Fibroblast of peridontal ligament (primary cell): ENCODE measurements at regions not wholly inside any gene's neighbourhood (a gene's known extent, or its start where the extent isn't known, plus 50 kb on each side); places are given as distances from the start of the nearest gene placed in this dataset.
A peak's percentile ranks its signal among the peaks of the same experiment; 100 is the strongest.

Source experiments
- DNase-seq: peaks from one replicate; pipeline ENCODE4 v3.0.0-alpha.2; 2010; ENCODE audit errors: extremely low read depth

DNA sequence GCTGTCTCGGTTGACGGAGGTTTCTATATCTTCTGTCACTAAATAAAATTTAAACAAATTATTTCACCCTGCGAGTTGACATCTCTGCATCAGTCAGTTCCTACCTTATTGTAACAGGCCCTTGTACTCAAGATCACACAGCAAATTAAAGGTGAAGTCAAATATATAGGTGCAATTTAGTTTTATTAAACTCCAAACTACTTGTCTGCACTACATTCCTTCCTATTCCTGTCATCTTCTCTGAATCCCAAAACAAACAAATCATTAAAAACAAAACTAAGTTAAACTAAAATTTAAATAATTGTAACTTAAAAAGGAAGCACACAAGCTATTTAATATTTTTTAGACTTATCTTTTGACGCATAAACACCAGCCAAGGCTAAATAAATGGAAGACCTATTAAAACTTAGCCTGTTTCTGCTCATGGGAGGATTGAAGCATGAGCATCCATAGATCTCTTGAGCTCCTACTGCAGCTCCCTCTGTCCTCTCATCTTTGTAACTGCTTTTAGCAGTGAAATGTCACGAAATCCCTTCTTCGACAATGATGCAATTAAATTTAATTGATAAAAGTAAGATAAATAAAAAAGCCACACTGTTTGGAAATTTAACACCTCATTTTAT, 1152.3 kb upstream of the GJE1 start:
- peak; percentile 7 for DNase-seq

DNA sequence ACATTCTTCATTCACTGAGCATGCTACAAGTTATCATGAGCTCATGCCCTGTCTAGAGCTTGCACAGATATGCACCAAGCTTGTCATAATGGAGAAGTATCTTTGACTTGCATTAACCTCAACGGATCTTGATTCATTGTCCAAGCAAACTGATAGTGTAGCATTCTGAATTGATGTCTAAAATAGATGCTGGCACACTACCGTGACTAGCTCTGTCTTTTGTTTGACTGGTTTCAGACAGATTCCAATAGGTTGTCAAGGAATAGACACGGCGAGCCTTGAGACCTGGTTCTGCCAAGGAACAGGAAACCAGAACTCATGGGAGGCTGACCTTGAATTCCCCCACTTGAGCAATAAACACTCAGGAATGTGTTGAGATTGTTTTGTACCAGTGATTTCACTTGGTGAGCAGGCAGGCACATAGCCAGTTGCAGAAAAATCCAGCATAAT, 1153.1 kb upstream of the GJE1 start:
- DNase-seq = peak; percentile 88

DNA sequence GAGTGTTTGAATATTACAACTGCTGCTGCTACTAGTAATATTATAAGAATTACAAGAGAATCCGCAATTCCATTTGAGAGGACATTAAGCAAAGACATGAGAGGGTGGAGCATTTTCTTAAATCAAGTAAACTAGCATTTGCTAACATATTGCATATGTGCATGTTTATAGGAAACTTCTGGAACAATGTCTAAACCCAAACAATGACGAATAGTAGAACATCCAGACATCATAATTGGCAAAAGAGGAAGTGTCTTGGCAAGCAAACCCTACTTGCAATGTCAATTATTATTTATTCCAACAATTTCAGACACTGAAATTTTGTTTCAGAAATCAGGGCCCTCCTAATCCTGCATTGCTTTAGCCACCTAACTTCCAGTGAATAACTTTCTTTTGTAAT, 1155.3 kb upstream of the GJE1 start:
- peak; percentile 88 for DNase-seq

DNA sequence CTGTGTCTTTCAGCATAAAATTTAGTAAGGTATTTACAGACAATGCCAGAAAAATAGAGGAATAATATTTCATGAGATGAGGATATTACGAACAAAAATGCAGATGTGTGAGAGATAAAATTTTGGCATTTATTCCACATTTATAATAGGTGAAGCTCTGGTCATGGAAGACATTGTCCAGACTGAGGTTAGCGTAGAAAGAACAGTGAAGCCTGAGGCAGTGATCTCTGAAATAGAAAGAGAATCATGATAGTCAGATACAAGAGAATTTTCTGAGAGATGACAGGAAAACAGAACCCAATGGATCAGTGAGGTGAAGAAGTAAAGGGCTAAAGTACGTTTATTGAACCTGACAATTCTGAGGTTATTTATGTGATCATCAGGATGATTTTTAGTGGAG, 1155.9 kb upstream of the GJE1 start:
- no peak for DNase-seq

DNA sequence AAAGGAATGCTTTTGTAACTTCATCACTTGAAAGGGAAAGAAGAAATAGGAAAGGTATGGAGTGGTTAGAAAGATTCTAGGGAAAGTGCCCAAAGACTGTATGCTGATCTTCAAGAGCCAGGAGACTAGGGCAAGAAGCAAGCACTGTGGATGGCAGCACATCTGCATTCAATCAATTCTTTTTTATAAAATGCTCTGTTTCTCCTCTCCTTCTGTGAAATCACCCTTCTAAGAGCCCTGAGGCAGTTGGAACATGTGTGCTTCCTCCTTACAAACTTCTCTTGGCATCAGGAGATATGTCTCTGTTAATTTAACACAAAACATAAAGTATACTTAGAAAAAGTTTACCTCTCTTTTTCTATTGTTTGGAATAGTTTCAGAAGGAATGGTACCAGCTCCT, 1162.2 kb upstream of the GJE1 start:
- peak; percentile 91 for DNase-seq

DNA sequence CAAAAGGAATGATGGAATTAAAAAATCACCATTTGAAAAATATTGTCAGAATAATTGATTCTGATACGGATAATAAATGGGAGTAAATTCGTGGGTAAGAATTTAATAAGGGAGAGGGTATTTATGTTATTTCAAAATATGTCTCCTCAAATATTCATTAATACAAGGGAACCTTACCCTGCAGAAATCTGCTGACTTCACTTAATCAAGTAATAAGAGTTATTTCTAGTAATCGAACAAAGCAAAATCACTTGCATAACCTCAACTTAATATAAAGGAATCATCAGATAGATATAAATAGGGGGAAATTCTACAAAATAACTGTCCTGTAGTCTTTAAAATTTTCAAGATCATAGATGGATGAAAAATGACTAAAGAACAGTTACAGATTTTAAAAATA, 1164.7 kb upstream of the GJE1 start:
- DNase-seq = no peak

DNA sequence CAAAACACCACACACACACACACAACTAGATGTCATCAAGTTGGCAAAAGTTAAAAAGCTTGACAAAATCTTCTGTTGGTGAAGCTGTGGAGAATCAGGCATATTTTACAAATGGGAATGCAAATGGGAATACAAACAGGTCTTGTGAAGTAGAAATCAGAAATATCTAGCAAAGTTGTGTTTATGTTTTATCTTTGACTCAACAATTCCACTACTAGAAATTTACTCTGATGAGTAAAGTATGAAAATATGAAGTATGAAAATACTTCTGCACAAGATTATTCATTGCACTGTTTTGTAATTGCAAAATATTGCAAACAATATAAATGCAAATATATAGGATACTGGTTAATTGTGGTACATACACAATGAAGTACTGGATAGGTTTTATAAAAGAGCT, 1166.0 kb upstream of the GJE1 start:
- DNase-seq = peak; percentile 49

DNA sequence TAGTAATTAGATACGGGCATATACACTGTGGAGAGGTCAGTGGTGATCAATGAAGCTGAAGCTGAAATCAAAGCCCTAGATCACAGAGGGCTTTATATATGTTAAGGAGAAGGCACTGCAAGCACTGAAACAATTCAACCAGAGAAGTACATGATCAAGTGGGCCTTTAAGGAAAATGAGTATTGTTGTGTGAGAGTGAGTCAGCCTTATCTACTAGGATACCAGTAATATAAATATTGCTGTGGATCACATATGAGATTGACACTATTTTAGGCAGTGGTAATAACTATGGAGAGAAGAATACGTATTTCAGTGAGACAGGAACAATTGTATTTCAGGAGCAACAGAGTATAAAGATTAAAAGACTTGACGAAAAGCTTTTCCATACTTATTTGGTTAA, 1172.2 kb upstream of the GJE1 start:
- DNase-seq = peak; percentile 9

DNA sequence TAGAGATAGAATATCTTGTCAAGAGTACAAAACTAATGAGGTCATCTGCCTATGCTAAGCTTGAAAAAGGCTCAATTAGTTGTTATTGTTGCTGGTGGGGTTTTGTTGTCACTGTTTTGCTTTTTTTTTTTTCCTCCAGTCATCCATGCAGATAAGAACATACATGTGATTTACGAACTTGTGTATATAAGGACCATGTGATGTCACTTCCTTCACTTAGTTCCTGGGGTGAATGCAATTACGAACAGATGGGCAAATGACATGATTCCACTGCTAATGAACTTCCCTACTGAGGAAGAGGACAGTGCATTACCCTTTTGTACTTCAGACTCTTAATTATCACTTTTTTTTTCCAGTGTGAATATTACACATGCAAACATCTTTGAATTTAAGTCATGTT, 1175.3 kb upstream of the GJE1 start:
- DNase-seq = no peak

DNA sequence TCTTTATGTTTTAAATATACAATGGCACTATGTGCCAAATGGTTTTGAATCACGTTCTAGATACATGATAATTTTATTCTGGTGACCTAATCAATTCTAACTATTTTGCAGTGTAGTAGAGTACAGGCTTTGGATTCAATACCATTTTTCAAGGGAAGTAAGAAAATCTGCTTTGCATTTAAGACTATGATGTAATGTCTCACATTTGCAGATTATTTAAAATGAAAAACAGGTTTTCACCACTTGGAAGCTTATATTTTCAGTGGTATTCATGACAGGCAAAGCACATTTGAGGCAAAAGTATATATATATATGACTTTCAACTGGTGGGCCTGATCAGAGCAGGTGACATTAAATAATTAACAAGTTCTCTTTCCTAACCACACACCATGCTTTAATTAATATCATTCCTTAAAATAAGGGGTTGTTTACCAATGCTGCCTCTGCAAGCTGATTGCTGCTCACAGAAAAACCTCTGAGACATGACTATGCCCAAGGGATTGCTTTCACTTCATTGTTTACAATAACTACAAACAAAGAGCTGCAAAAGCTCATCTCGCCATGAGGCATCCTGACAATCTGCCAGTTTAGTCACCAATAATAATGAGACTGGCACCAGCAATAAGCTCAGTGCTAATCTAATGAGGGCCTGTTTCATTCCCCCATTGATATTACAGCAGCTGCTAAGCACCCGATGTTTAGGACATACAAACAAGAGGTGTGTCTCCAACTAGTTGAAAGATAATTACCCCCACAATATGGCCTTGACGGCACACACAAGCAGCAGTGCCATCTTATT, 1176.0 kb upstream of the GJE1 start:
- peak; percentile 84 for DNase-seq

DNA sequence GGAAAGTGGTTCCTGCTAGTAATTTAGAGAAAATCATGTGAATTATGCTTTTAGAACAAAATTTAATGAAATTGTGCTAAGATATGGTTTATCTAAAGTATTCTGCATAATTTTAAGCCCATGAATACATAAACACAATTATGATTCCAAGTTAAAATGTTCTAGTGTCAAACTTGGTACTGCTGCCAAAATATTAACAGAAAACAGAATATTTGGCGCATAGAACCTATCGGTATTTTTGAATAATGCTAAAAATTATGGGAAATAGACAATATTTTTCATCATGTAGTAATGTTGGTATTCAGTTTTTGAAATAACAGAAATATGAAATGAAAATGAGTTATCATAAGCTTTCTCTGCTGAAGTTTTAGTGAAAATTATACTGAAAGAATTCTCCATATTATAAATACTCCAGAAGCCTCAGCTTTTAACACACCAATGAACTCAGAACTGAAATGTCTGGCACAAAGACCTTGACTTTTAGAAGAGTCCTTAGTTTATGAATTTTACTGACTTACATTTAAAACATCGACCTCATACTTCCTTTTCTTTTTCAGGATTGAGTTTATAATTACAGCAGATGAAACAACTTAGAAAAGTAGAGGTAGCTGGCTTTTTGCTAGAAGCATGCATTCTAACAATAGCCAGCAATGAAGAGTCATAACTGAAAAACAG, 1192.3 kb upstream of the GJE1 start:
- DNase-seq = no peak

DNA sequence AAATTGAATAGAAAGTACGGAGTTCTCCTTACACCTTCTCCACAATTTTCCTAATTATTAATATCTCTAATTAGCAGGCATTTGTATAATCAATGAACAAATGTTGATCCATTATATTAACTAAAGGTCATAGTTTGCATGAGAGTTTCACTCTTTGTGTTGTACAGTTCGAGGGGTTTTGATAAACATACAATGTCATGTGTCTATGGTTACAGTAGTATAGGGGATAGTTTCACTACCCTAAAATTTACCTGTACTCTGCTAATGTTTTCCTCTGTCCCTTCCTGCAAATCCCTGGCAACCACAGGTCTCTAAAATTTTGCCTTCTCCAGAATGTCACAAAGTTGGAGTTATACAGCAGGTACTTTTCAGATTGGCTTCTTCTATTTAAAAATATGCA, 1199.8 kb upstream of the GJE1 start:
- DNase-seq = no peak

DNA sequence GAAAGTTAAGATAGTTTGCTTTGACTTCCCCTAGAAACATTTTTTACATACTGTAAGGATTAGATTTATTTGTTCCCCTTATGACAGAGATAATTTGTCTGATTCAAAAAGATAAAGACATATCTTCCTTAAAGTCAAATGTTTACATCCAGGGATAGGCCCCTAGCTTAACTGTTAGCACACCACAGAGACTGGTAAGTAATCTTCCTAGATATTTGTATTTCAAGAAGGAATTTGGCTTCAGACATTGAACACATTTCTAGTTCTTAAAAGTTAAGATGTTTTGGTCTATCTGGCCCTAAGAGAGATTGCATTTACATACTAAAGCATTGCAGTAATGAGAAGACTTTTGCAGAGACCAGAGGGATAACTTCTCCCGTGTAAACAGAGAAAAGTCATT, 1201.1 kb upstream of the GJE1 start:
- no peak for DNase-seq

DNA sequence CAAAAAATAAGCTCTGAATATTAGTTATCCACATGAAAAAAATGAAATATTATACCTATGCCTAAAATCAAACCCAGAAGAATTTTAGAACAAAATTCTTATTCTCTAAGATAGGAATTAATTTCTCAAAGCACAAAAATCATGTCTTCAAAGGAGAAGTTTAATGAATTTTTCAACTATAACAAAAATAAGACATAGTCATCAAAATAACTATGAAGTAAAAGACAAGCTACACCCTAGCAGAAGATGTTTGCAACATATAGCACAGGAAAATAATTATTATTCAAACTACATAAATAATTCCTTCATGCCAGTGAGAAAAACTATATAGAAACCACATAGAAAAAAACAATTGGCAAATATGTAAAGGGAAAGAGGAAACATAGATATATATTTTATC, 1203.6 kb upstream of the GJE1 start:
- DNase-seq = no peak

DNA sequence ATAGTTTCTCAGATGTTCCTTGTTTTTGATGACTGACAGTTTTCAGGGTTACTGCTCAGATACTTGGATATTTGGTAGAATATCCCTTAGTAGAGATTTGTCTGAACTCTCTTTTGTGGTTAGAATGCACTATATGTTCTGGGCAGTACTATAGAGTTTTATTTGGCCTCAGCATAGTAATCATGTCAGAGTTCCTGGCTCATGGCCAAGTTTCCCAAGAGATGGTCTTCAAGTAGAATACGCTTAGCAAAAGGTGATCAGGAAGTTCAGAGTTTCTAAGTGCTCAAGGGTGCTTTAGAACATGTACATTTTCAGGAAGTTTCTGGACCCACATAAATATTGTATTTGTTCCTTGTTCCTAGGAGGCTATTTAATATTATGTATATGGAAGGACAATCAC, 1209.7 kb upstream of the GJE1 start:
- no peak for DNase-seq

DNA sequence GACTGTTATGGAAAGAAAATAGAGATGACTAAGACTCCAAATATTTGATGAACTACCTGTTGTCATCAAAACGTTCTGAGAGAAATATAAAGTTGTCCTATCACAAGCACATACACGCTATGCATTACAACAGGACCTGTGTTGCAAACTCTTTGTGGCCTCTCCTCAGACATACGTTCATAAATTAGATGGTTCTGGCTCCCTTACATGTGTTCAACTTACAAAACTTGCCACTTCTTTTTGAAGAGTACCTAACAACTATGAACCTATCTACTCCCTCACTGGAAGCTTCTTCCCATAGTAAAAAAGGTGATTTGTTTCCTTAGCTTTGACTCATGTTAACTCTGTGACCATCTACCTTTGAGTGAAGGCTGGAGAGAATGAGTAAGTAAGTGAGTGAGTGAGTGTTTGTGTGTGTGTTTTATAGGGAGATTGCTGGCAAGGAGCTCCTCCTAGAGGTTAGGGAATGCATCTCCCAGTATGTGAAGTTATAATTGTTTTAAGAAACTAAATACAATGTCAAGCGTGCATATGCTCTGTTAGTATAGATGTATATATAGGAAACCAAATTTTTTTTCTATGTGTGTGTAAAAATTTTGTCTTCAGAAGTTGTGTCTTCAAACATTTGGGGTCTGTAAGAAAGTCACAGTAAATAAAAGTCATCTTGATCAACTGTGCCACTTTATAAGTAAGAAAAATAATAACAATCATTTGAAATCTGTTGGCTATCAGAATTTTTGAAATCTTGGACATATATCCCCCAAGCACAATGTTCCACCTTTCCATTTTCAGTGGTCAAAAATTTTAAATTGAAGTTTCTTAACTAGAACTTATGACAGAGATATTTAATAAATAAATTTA, 1211.1 kb upstream of the GJE1 start:
- DNase-seq = peak; percentile 85

DNA sequence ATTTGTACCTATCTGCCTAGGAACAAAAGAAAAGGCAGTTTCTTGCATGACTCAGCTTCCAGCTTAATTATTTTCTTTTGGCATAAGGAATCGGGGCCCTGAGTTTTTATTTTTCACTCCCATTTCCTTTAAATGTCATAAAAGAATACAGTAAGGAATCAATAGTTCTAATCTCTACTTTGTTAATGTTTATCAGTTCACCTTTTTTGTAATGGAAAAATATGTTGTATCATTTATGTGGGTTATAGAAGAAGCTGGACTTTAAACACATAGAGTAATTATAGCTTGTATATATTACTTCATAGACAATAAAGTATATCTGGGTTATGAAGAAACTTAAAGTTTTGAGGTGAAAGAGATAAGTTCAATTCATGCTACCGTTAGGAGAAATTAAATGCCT, 1214.8 kb upstream of the GJE1 start:
- no peak for DNase-seq

DNA sequence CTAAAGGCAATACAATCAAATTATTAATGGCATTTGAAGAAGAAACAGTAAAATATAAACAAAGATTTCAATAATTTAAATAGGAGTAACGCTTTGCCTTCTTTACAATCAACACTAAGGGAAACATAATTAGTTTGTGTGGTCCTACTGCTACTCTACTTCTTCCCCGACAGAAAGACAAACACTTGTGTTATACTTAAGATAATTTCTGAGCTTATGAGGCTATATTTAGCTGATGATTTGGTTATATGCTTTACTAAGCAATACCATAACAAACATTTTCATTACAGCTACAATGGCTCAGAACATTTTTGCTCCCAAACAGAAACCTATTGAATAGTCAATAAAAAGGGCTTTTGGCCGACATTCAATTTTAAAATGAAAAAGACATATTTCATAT, 1217.2 kb upstream of the GJE1 start:
- no peak for DNase-seq

DNA sequence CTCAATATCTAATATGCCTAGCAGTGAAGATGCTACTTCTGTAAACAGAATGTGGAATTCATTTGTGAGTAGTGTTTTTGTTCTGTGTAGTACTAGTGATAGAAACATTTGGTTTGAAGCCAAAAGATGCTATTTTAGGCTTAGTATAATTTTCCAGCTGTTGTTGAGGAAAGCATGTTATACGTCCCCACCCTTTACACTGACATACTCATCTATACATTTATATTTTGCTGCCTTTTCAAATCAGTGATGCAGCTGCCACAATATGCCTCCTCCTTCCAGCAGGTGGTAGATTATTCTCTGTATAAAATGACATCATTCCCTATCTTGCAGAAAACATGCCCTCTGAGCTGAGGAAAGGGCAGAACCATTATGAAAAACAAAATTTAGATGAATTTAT, 1217.6 kb upstream of the GJE1 start:
- DNase-seq = peak; percentile 10

DNA sequence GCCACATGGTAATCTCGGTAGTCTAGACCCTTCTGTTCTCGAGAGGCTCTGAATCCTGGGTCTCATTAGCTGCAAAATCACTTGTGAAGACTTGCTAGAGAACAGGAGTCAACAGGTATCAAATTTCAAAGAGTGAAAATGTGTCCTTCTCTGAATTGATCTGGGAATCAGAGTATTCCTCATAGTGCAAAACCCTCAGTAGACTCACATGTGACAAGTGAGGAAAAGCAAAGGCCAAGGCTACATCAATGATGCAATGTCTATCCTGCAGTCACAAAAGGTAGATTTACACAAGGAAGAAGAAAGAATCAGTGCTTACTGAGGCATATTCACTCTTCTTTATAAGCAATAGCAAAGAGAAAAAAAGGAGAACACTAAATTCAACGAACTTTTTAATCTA, 1220.0 kb upstream of the GJE1 start:
- no peak for DNase-seq

DNA sequence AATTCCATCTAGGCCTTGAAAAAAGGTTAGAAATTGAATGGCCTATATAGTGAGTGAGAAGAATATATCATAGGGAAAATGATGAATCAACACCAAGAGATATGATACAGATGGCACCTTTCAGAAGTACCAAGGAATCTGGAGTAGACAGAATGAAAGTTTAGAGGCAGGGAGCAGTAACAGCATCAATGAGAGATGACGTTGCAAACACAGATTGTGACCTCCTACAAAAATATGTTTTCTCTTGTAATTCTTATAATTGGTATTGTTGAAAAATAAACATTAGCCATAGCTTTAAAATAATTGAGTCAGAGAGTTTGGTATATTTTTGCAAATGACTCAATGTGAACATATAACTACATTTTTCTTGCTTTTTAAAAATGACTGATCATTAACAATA, 1223.1 kb upstream of the GJE1 start:
- DNase-seq = peak; percentile 30

DNA sequence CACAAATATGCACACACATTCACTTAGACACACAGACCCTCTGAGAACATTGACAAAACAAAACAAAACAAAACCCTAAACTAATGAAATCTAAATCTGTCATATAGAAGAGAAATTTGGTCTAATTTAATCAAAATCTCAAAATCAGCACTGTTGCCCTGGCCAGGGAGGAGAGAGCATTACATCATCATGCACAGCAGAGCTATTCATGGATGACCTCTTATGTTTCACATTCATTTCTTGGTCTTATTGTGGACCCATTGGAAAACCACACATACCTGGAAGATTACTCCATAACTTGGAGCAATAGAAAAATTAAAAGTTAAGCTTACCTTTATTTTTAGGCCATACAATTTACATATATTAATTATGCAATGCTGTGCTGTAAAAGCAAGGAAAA, 1223.6 kb upstream of the GJE1 start:
- DNase-seq = peak; percentile 57
